GM12891 (cell line): ENCODE measurements at regions not wholly inside any gene's neighbourhood (a gene's known extent, or its start where the extent isn't known, plus 50 kb on each side); places are given as distances from the start of the nearest gene placed in this dataset.
"Not testable (repeated sequence)": the region's sequence is repeated elsewhere in the genome, so short reads cannot be mapped to it uniquely, and the experiment has no call there.

ENCODE experiments used
- PAX5 ChIP-seq: IDR thresholded peaks from 2 replicates; pipeline ENCODE4 v1.6.1; 2011; ENCODE audit warnings: low read length, moderate library complexity, mild to moderate bottlenecking; ENCODE audit not compliant: insufficient read depth, severe bottlenecking
- POLR2A ChIP-seq: IDR thresholded peaks from 2 replicates; pipeline ENCODE4 v1.6.1; 2011; ENCODE audit warnings: low read depth, low read length, control low read depth
- POLR2AphosphoS5 ChIP-seq: IDR thresholded peaks from 2 replicates; pipeline ENCODE4 v1.6.1; 2011; ENCODE audit warnings: low read depth, low read length, control low read depth
- SPI1 ChIP-seq: IDR thresholded peaks from 2 replicates; pipeline ENCODE4 v1.6.1; 2011; ENCODE audit warnings: low read depth, low read length, control low read depth
- TAF1 ChIP-seq: IDR thresholded peaks from 2 replicates; pipeline ENCODE4 v1.6.1; 2011; ENCODE audit warnings: low read depth, low read length, control low read depth

DNA sequence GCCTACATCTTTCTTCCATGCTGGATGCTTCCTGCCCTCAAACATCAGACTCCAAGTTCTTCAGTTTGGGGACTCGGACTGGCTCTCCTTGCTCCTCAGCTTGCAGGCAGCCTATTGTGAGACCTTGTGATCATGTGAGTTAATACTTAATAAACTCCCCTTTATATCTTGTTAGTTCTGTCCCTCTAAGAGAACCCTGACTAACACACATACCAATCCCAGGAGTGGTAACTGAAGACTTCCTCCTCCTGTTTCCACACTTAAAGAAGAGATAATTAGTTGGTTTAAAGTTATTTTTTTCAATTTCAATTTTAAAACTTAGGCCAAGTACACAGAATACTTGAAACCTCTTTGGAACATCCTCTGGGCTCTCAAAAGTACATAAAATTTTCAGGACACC, 294.2 kb upstream of the SGK1 start:
- not testable (repeated sequence) for TF ChIP-seq POLR2A, POLR2AphosphoS5, PAX5, TAF1, SPI1
